ENCODE measurements at regions not wholly inside any gene's neighbourhood (a gene's known extent, or its start where the extent isn't known, plus 50 kb on each side); places are given as distances from the start of the nearest gene placed in this dataset.

DNA sequence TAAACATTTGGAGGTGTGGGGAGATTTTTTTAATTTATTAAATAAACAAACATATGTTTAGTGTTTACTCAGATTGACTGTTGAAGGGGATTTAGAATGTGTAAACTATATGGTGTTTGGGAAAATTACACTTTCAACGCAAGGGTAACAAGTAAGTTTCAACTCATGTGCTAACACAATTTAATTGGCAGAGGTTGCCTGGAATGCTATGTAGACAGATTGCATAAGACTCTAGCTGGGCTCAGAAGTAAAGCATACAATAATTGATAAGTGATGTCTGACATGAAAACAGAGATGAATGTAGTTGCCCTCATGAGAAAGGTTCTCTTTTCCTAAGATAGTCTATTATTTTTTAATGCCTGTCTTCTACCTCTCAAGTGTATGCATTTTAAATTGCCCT is 617.4 kb downstream of the KCTD16 start:
- Mint-ChIP-seq H3K9me3 (ENCODE audit: low read depth, unreplicated experiment) (peaks cover 2% of the 10 kb centered on the region), H3K4me1 (ENCODE audit: low read depth, unreplicated experiment) (no peaks in the 10 kb centered on the region), H3K36me3 (ENCODE audit: insufficient read depth, unreplicated experiment) (no peaks in the 10 kb centered on the region), H3K27me3 (ENCODE audit: unreplicated experiment) (no peaks in the 10 kb centered on the region), H3K27ac (ENCODE audit: unreplicated experiment) (no peak overlapping the region), H3K4me3 (ENCODE audit: low read depth, unreplicated experiment) (no peak overlapping the region)
- intact Hi-C loops (cut with micrococcal nuclease; ENCODE audit: unreplicated experiment) = no loop called here
- no TSS peak for BruUV-seq (replicated peaks)
- TF ChIP-seq, protein P1, sequence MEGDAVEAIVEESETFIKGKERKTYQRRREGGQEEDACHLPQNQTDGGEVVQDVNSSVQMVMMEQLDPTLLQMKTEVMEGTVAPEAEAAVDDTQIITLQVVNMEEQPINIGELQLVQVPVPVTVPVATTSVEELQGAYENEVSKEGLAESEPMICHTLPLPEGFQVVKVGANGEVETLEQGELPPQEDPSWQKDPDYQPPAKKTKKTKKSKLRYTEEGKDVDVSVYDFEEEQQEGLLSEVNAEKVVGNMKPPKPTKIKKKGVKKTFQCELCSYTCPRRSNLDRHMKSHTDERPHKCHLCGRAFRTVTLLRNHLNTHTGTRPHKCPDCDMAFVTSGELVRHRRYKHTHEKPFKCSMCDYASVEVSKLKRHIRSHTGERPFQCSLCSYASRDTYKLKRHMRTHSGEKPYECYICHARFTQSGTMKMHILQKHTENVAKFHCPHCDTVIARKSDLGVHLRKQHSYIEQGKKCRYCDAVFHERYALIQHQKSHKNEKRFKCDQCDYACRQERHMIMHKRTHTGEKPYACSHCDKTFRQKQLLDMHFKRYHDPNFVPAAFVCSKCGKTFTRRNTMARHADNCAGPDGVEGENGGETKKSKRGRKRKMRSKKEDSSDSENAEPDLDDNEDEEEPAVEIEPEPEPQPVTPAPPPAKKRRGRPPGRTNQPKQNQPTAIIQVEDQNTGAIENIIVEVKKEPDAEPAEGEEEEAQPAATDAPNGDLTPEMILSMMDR (IDR thresholded peaks at IDR 0.05; ENCODE audit: unreplicated experiment) = no peak
- CTCF ChIA-PET = no interaction called here
- no peak for DNase-seq

DNA sequence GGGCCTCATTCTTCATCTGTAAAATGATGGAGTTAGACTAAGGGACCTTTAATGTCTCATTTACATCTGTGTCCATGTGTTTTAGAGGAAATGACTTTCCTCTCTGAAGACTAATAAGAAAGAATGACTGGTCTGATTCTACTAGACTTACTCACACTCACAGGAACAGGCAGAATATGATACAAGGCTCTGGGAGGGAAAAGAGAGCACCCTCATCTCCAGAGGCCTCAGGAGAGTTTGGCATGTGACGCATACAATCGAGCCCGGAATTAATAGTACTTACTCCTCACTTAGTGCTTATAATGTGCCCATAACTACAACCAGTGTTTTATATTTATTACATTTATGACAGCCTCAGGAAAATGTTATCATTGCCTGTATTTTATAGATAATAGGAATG is 608.7 kb downstream of the KCTD16 start:
- H3K27ac Mint-ChIP-seq (ENCODE audit: unreplicated experiment) = no peak overlapping the region
- CTCF ChIA-PET = no interaction called here
- no peak for DNase-seq

DNA sequence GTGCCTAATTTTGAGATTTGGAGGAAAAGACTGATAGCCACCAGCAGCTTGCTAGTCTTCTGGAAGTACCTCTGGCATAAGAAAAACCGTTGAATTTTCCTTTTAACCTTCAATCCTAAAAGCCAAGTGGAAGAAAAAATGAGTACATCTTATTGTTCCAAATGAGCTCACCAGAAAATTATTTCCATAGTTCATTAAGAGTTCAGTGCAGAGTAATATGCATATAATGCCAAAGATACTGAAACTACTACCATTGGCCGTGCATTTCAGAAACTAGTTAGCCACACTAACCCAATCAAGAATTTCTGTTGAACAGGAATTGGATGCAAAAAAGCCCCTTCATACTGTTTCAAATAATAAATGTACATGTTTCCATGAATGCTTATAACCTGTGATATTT is 607.9 kb downstream of the KCTD16 start:
- CTCF ChIA-PET = interaction anchor here (0.6 kb wide), 1 partner anchor 1314 kb away, joined by 5 read pairs; no protein-coding TSS in a partner anchor
- no peak overlapping the region for H3K4me3 Mint-ChIP-seq (ENCODE audit: low read depth, unreplicated experiment)
- no peaks in the 10 kb centered on the region for H3K27me3 Mint-ChIP-seq (ENCODE audit: unreplicated experiment)
- peaks cover 2% of the 10 kb centered on the region for H3K9me3 Mint-ChIP-seq (ENCODE audit: low read depth, unreplicated experiment)
- H3K36me3 Mint-ChIP-seq (ENCODE audit: insufficient read depth, unreplicated experiment) = no peaks in the 10 kb centered on the region
- no peak for DNase-seq
- intact Hi-C loops (cut with micrococcal nuclease; ENCODE audit: unreplicated experiment) = no loop called here
- no TSS peak for BruUV-seq (replicated peaks)
- H3K4me1 Mint-ChIP-seq (ENCODE audit: low read depth, unreplicated experiment) = no peaks in the 10 kb centered on the region
- no peak overlapping the region for H3K27ac Mint-ChIP-seq (ENCODE audit: unreplicated experiment)
- TF ChIP-seq, protein P1 (IDR thresholded peaks at IDR 0.05; ENCODE audit: unreplicated experiment) = no peak

More for the DNA sequence above, 608.7 kb downstream of the KCTD16 start:
- Mint-ChIP-seq H3K4me3 (ENCODE audit: low read depth, unreplicated experiment) (no peak overlapping the region), H3K36me3 (ENCODE audit: insufficient read depth, unreplicated experiment) (no peaks in the 10 kb centered on the region), H3K4me1 (ENCODE audit: low read depth, unreplicated experiment) (no peaks in the 10 kb centered on the region), H3K9me3 (ENCODE audit: low read depth, unreplicated experiment) (peaks cover 2% of the 10 kb centered on the region), H3K27me3 (ENCODE audit: unreplicated experiment) (no peaks in the 10 kb centered on the region)
- TF ChIP-seq, protein P1 (IDR thresholded peaks at IDR 0.05; ENCODE audit: unreplicated experiment) = no peak
- BruUV-seq (replicated peaks) = no TSS peak
- intact Hi-C loops (cut with micrococcal nuclease; ENCODE audit: unreplicated experiment) = no loop called here

DNA sequence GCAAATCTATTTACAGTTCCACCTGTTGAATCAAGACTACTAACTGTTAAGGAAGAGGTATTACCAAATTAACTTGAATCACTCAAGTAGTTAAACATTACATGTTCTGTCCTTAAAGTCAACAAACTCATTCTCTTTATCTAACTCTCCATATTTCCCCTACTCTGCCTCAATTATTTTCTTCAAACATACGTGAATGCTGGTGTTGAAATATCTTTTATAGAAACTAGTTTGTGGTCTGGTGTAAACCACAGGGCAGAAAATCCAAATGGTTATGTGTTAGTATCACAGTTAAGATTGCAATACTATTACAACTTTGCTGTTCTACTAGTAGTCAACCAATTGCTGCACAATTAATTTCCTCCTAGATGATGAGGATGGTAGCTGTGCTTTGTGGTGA is 603.5 kb downstream of the KCTD16 start:
- no peak overlapping the region for H3K27ac Mint-ChIP-seq (ENCODE audit: unreplicated experiment)
- no peaks in the 10 kb centered on the region for H3K36me3 Mint-ChIP-seq (ENCODE audit: insufficient read depth, unreplicated experiment)
- no TSS peak for BruUV-seq (replicated peaks)
- intact Hi-C loops (cut with micrococcal nuclease; ENCODE audit: unreplicated experiment) = no loop called here
- DNase-seq = no peak
- no peak overlapping the region for H3K4me3 Mint-ChIP-seq (ENCODE audit: low read depth, unreplicated experiment)
- TF ChIP-seq, protein P1 (IDR thresholded peaks at IDR 0.05; ENCODE audit: unreplicated experiment) = no peak
- H3K4me1 Mint-ChIP-seq (ENCODE audit: low read depth, unreplicated experiment) = no peaks in the 10 kb centered on the region
- H3K27me3 Mint-ChIP-seq (ENCODE audit: unreplicated experiment) = no peaks in the 10 kb centered on the region
- no peaks in the 10 kb centered on the region for H3K9me3 Mint-ChIP-seq (ENCODE audit: low read depth, unreplicated experiment)
- CTCF ChIA-PET = interaction anchor here (0.6 kb wide), 1 partner anchor 10 kb away, joined by 4 read pairs; no protein-coding TSS in a partner anchor
